ENCODE measurements at regions not wholly inside any gene's neighbourhood (a gene's known extent, or its start where the extent isn't known, plus 50 kb on each side); places are given as distances from the start of the nearest gene placed in this dataset.

DNA sequence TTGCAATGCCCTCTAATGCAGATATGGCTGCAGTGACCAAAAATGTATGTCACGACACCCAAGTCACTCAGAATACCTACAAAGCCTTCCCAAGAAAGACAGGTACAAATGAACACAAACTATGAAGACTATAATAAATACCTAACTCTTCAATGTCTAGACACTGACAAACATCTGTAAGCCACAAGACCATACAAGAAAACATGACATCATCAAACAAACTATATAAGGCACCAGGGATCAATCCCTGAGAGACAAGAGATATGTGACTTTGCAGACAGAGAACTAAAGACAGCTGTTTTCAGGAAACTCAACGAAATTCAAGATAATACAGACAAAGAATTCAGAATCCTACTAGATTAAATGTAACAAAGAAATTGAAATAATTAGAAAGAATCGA is 603.7 kb downstream of the CDH9 start:
- H3K9me2 ChIP-seq (ENCODE audit: insufficient read depth, low read length), result no peaks in the 10 kb centered on the region
- no peaks in the 10 kb centered on the region for H3K36me3 ChIP-seq (ENCODE audit: insufficient read depth, low read length)
- no peak overlapping the region for H3K4me3 ChIP-seq (ENCODE audit: low read length)
- no peaks in the 10 kb centered on the region for H4K20me1 ChIP-seq (ENCODE audit: insufficient read depth)
- H3K4me2 ChIP-seq (ENCODE audit: low read length), result no peak overlapping the region
- H3K9ac ChIP-seq (ENCODE audit: low read length), result no peak overlapping the region
- no peaks in the 10 kb centered on the region for H3K9me3 ChIP-seq (ENCODE audit: low read length)
- no peak overlapping the region for H3K27ac ChIP-seq (ENCODE audit: low read length)
- H3F3A ChIP-seq (ENCODE audit: insufficient read depth, low read length, poor library complexity, severe bottlenecking), result no peaks in the 10 kb centered on the region
- H3K79me2 ChIP-seq (replicated peaks; ENCODE audit: insufficient read depth, low read length), result no peaks in the 10 kb centered on the region
- no peak overlapping the region for H2AFZ ChIP-seq (ENCODE audit: low read depth, low read length)
- no peak for TF ChIP-seq TAF1 (IDR thresholded peaks at IDR 0.05; ENCODE audit: low read depth)
- no peak for TF ChIP-seq SMC3 (conservative IDR thresholded peaks at IDR 0.05; ENCODE audit: poor library complexity)
- TF ChIP-seq, protein P1, sequence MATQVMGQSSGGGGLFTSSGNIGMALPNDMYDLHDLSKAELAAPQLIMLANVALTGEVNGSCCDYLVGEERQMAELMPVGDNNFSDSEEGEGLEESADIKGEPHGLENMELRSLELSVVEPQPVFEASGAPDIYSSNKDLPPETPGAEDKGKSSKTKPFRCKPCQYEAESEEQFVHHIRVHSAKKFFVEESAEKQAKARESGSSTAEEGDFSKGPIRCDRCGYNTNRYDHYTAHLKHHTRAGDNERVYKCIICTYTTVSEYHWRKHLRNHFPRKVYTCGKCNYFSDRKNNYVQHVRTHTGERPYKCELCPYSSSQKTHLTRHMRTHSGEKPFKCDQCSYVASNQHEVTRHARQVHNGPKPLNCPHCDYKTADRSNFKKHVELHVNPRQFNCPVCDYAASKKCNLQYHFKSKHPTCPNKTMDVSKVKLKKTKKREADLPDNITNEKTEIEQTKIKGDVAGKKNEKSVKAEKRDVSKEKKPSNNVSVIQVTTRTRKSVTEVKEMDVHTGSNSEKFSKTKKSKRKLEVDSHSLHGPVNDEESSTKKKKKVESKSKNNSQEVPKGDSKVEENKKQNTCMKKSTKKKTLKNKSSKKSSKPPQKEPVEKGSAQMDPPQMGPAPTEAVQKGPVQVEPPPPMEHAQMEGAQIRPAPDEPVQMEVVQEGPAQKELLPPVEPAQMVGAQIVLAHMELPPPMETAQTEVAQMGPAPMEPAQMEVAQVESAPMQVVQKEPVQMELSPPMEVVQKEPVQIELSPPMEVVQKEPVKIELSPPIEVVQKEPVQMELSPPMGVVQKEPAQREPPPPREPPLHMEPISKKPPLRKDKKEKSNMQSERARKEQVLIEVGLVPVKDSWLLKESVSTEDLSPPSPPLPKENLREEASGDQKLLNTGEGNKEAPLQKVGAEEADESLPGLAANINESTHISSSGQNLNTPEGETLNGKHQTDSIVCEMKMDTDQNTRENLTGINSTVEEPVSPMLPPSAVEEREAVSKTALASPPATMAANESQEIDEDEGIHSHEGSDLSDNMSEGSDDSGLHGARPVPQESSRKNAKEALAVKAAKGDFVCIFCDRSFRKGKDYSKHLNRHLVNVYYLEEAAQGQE (IDR thresholded peaks at IDR 0.05; ENCODE audit: borderline replicate concordance), result no peak
- no peak for TF ChIP-seq EP300 (conservative IDR thresholded peaks at IDR 0.05; ENCODE audit: poor library complexity, severe bottlenecking)
- TF ChIP-seq EZH2 (IDR thresholded peaks at IDR 0.05; ENCODE audit: borderline replicate concordance, insufficient read depth, low read length, poor library complexity, severe bottlenecking), result no peak
- no peak for TF ChIP-seq POLR2AphosphoS5 (IDR thresholded peaks at IDR 0.05)
- no peak for TF ChIP-seq MXI1 (conservative IDR thresholded peaks at IDR 0.05; ENCODE audit: poor library complexity, severe bottlenecking)
- TF ChIP-seq, protein P2, sequence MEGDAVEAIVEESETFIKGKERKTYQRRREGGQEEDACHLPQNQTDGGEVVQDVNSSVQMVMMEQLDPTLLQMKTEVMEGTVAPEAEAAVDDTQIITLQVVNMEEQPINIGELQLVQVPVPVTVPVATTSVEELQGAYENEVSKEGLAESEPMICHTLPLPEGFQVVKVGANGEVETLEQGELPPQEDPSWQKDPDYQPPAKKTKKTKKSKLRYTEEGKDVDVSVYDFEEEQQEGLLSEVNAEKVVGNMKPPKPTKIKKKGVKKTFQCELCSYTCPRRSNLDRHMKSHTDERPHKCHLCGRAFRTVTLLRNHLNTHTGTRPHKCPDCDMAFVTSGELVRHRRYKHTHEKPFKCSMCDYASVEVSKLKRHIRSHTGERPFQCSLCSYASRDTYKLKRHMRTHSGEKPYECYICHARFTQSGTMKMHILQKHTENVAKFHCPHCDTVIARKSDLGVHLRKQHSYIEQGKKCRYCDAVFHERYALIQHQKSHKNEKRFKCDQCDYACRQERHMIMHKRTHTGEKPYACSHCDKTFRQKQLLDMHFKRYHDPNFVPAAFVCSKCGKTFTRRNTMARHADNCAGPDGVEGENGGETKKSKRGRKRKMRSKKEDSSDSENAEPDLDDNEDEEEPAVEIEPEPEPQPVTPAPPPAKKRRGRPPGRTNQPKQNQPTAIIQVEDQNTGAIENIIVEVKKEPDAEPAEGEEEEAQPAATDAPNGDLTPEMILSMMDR (IDR thresholded peaks at IDR 0.05; ENCODE audit: poor library complexity, severe bottlenecking), result no peak
- TF ChIP-seq RAD21 (conservative IDR thresholded peaks at IDR 0.05), result no peak
- H3K27me3 ChIP-seq (ENCODE audit: insufficient read depth, low read depth, low read length), result no peaks in the 10 kb centered on the region

DNA sequence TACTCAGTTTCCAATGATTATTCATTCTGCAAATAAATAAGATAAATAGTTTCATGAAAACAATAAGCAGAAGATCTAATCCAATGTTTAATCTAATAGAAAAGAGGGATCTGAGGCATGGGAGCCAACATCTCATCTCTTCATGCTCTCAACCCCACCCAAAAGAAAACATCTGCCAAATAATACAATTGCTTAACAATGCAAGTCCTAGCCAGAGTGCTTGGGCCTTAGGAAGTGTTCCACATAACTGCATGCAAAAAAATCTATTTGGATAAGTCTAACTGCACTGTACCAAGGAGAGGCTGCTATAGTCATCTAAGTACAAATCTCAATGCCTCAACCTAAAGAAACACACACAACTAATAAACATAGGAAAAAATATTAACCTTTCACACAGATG is 606.0 kb downstream of the CDH9 start:
- no peak for TF ChIP-seq TAF1 (IDR thresholded peaks at IDR 0.05; ENCODE audit: low read depth)
- no peak for TF ChIP-seq RAD21 (conservative IDR thresholded peaks at IDR 0.05)
- TF ChIP-seq EZH2 (IDR thresholded peaks at IDR 0.05; ENCODE audit: borderline replicate concordance, insufficient read depth, low read length, poor library complexity, severe bottlenecking), result no peak
- TF ChIP-seq, protein P1 (IDR thresholded peaks at IDR 0.05; ENCODE audit: borderline replicate concordance), result no peak
- TF ChIP-seq, protein P2 (IDR thresholded peaks at IDR 0.05; ENCODE audit: poor library complexity, severe bottlenecking), result no peak
- no peak for TF ChIP-seq POLR2AphosphoS5 (IDR thresholded peaks at IDR 0.05)
- no peak for TF ChIP-seq MXI1 (conservative IDR thresholded peaks at IDR 0.05; ENCODE audit: poor library complexity, severe bottlenecking)
- TF ChIP-seq EP300 (conservative IDR thresholded peaks at IDR 0.05; ENCODE audit: poor library complexity, severe bottlenecking), result no peak
- no peak for TF ChIP-seq SMC3 (conservative IDR thresholded peaks at IDR 0.05; ENCODE audit: poor library complexity)
- H3K9ac ChIP-seq (ENCODE audit: low read length), result no peak overlapping the region
- no peaks in the 10 kb centered on the region for H3F3A ChIP-seq (ENCODE audit: insufficient read depth, low read length, poor library complexity, severe bottlenecking)
- no peaks in the 10 kb centered on the region for H3K79me2 ChIP-seq (replicated peaks; ENCODE audit: insufficient read depth, low read length)
- no peaks in the 10 kb centered on the region for H4K20me1 ChIP-seq (ENCODE audit: insufficient read depth)
- no peak overlapping the region for H2AFZ ChIP-seq (ENCODE audit: low read depth, low read length)
- H3K4me3 ChIP-seq (ENCODE audit: low read length), result no peak overlapping the region
- no peaks in the 10 kb centered on the region for H3K27me3 ChIP-seq (ENCODE audit: insufficient read depth, low read depth, low read length)
- no peak overlapping the region for H3K4me2 ChIP-seq (ENCODE audit: low read length)
- H3K9me2 ChIP-seq (ENCODE audit: insufficient read depth, low read length), result no peaks in the 10 kb centered on the region
- H3K36me3 ChIP-seq (ENCODE audit: insufficient read depth, low read length), result no peaks in the 10 kb centered on the region
- no peak overlapping the region for H3K27ac ChIP-seq (ENCODE audit: low read length)
- H3K9me3 ChIP-seq (ENCODE audit: low read length), result no peaks in the 10 kb centered on the region
